K562 (cell line): ENCODE measurements at regions not wholly inside any gene's neighbourhood (a gene's known extent, or its start where the extent isn't known, plus 50 kb on each side); places are given as distances from the start of the nearest gene placed in this dataset.

Experiments
- ATAC-seq: fragments of 200-7000 bp; cut with Tn5 transposase; 3 replicates; pipeline ENCODE4 v1.9.1; 2020; ENCODE audit warnings: moderate library complexity
- BruUV-seq: library from RNA; stranded (reverse); fragments of 400-500 nt; replicated peaks from 2 replicates; lab custom pipeline; 2021; lab: Mats Ljungman, UMichigan
- CTCF ChIA-PET: fragments of 300-600 bp; formaldehyde crosslinking; extraction: SDS; loops from one replicate; lab custom pipeline; 2021; ENCODE audit warnings: low intra/inter-chr PET ratio; lab: Yijun Ruan, JAX
- POLR2A ChIA-PET: fragments of 300-600, 350-650 bp; sonication (Branson Sonifier 250); formaldehyde crosslinking; extraction: SDS; loops from one replicate; lab custom pipeline; 2021; ENCODE audit warnings: antibody characterized with exemption, inconsistent platforms; lab: Yijun Ruan, JAX
- DNase-seq, 4 experiments: peaks; one replicate each; pipeline versions ENCODE4 v3.0.0 to v3.0.0-alpha.2; 2011 to 2018; ENCODE audit warnings: low spot score in 3 of 4, mixed read lengths in 3 of 4; ENCODE audit errors: extremely low read depth in 1 of 4
- FAIRE-seq: peaks from 2 replicates; lab custom pipeline; 2011; peaks lifted over from hg19 to GRCh38; lab: Jason Lieb, UNC
- H2AFZ ChIP-seq: 2 replicates; pipeline ENCODE4 v1.6.0; 2011; ENCODE audit warnings: low read depth, low read length, control low read depth, inconsistent platforms
- H3K27ac ChIP-seq: fragments of 200-600 bp; 3 replicates; pipeline ENCODE4 v1.8.0; 2011; ENCODE audit warnings: low read depth, mild to moderate bottlenecking, control low read depth, inconsistent platforms, low read length, moderate library complexity, mixed read lengths; ENCODE audit errors: extremely low read depth
- H3K27me3 ChIP-seq, 2 experiments: fragments of 300-600 bp in 1 of 2; 2 replicates in 1 of 2; 3 replicates in 1 of 2; pipeline versions ENCODE4 v1.6.0 to v1.8.0; 2011; ENCODE audit warnings: inconsistent platforms in 2 of 2, low read length in 2 of 2, mild to moderate bottlenecking in 1 of 2, mixed read lengths in 1 of 2, moderate library complexity in 1 of 2; ENCODE audit not compliant: control insufficient read depth in 2 of 2, insufficient read depth in 2 of 2
- H3K36me3 ChIP-seq: fragments of 300-600 bp; 3 replicates; pipeline ENCODE4 v1.8.0; 2011; ENCODE audit warnings: mild to moderate bottlenecking, low read length, inconsistent platforms; ENCODE audit not compliant: control insufficient read depth, insufficient read depth
- H3K4me1 ChIP-seq, 2 experiments: fragments of 200-600 bp in 1 of 2; replicated peaks in 1 of 2; 2 replicates in 1 of 2; 3 replicates in 1 of 2; pipeline versions ENCODE4 v1.5.1 to v1.8.0; 2011; ENCODE audit warnings: inconsistent platforms in 2 of 2, low read length in 2 of 2, mild to moderate bottlenecking in 1 of 2, mixed read lengths in 1 of 2, moderate library complexity in 1 of 2; ENCODE audit not compliant: control insufficient read depth in 2 of 2, insufficient read depth in 2 of 2
- H3K4me2 ChIP-seq: 2 replicates; pipeline ENCODE4 v1.6.1; 2011; ENCODE audit warnings: low read length, control low read depth, inconsistent platforms, mixed read lengths; ENCODE audit not compliant: insufficient read depth
- H3K4me3 ChIP-seq: fragments of 200-600 bp; sonication (generic), shearing (Covaris generic); 2 replicates; pipeline ENCODE4 v1.5.1; 2016; ENCODE audit warnings: control low read depth, inconsistent platforms
- H3K79me2 ChIP-seq: fragments of 200-600 bp; 3 replicates; pipeline ENCODE4 v1.8.0; 2011; ENCODE audit warnings: low read length, inconsistent platforms; ENCODE audit not compliant: control insufficient read depth, insufficient read depth
- H3K9ac ChIP-seq, 2 experiments: 2 replicates each; pipeline versions ENCODE4 v1.6.0 to v1.6.1; 2011; ENCODE audit warnings: low read depth in 2 of 2, low read length in 2 of 2, control low read depth in 1 of 2, inconsistent platforms in 1 of 2, mild to moderate bottlenecking in 1 of 2, mixed read lengths in 1 of 2; ENCODE audit not compliant: insufficient read depth in 1 of 2
- H3K9me1 ChIP-seq: one replicate; pipeline ENCODE4 v1.6.0; 2011; ENCODE audit warnings: inconsistent platforms, mild to moderate bottlenecking, low read length, moderate library complexity; ENCODE audit not compliant: control insufficient read depth, insufficient read depth
- H3K9me3 ChIP-seq: replicated peaks from 2 replicates; pipeline ENCODE4 v1.5.1; 2011; ENCODE audit warnings: low read depth, low read length, inconsistent platforms; ENCODE audit not compliant: control insufficient read depth, insufficient read depth
- H4K20me1 ChIP-seq: replicated peaks from 2 replicates; pipeline ENCODE4 v1.6.1; 2011; ENCODE audit warnings: low read length, inconsistent platforms, mixed read lengths; ENCODE audit not compliant: control insufficient read depth, insufficient read depth
- ARHGAP35 ChIP-seq: fragments of 450-650 bp; IDR thresholded peaks from 2 replicates; pipeline ENCODE4 v1.6.1; 2018; ENCODE audit not compliant: partially characterized antibody
- CCNT2 ChIP-seq: IDR thresholded peaks from 2 replicates; pipeline ENCODE4 v1.6.1; 2011; ENCODE audit warnings: borderline replicate concordance, low read depth, mild to moderate bottlenecking, moderate library complexity, mixed read lengths, low read length; ENCODE audit not compliant: insufficient read length; ENCODE audit errors: extremely low read depth
- CHD4 ChIP-seq: fragments of 200-600 bp; sonication (generic); IDR thresholded peaks from 3 replicates; pipeline ENCODE4 v1.6.1; 2012; ENCODE audit warnings: low read depth, mild to moderate bottlenecking, mixed read lengths, low read length, inconsistent platforms; ENCODE audit not compliant: insufficient read depth, insufficient replicate concordance, poor library complexity, severe bottlenecking
- EGR1 ChIP-seq: fragments of 450-650 bp; conservative IDR thresholded peaks from 2 replicates; pipeline ENCODE4 v1.6.1; 2017; ENCODE audit warnings: mild to moderate bottlenecking
- ESRRB ChIP-seq: fragments of 250-450 bp; sonication (Bioruptor Pico); IDR thresholded peaks from 2 replicates; pipeline ENCODE4 v1.5.0; 2020; ENCODE audit warnings: mild to moderate bottlenecking, moderate library complexity, borderline replicate concordance
- MXD1 ChIP-seq: fragments of 250-450 bp; sonication (Bioruptor Pico); IDR thresholded peaks from 2 replicates; pipeline ENCODE4 v1.8.0; 2021; ENCODE audit warnings: borderline replicate concordance, mild to moderate bottlenecking, moderate library complexity; ENCODE audit not compliant: poor library complexity, severe bottlenecking
- OTX1 ChIP-seq: fragments of 450-650 bp; formaldehyde crosslinking; IDR thresholded peaks from 2 replicates; pipeline ENCODE4 v1.4.0; 2022; ENCODE audit warnings: mild to moderate bottlenecking
- PHF20 ChIP-seq: fragments of 450-650 bp; IDR thresholded peaks from 2 replicates; pipeline ENCODE4 v1.6.1; 2018; ENCODE audit not compliant: partially characterized antibody
- THRA ChIP-seq: fragments of 450-650 bp; IDR thresholded peaks from 2 replicates; pipeline ENCODE4 v1.6.1; 2017; ENCODE audit warnings: mild to moderate bottlenecking, moderate library complexity
- ZNF143 ChIP-seq: sonication (generic); formaldehyde crosslinking; IDR thresholded peaks from 2 replicates; pipeline ENCODE4 v1.9.0; 2022; ENCODE audit warnings: mild to moderate bottlenecking, missing genetic modification reagents
- ZNF146 ChIP-seq: IDR thresholded peaks from one replicate; pipeline ENCODE4 v1.6.1; 2018; ENCODE audit warnings: missing compliant biosample characterization; ENCODE audit not compliant: unreplicated experiment
- ZNF551 ChIP-seq: fragments of 250-450 bp; sonication (Bioruptor Pico); IDR thresholded peaks from 2 replicates; pipeline ENCODE4 v1.5.0; 2021; ENCODE audit warnings: mild to moderate bottlenecking, moderate library complexity
- ZNF668 ChIP-seq: fragments of 250-450 bp; sonication (Bioruptor Pico); IDR thresholded peaks from 2 replicates; pipeline ENCODE4 v1.8.0; 2022; ENCODE audit warnings: mild to moderate bottlenecking, inconsistent platforms
- WGBS: fragments of 100-300 bp; shearing (Covaris generic); methylation state at CpG from one replicate; pipeline ENCODE4 v1.1.6; 2016; ENCODE audit warnings: low coverage, mixed read lengths; ENCODE audit not compliant: insufficient coverage; ENCODE audit errors: missing lambda C conversion rate; 5-methylcytosine and 5-hydroxymethylcytosine counted together
- in situ Hi-C: fragments of 300-500 bp; cut with MboI; formaldehyde crosslinking; loops from 4 replicates; pipeline ENCODE4 v1.15.0; 2018; ENCODE audit warnings: inconsistent platforms, mixed read lengths
- intact Hi-C: fragments of 100-400 bp; cut with micrococcal nuclease; formaldehyde crosslinking; loops from 2 replicates; pipeline ENCODE4 v1.14.2; 2022

GRCh38 chr6:49348561-49348960 is 114.5 kb downstream of the MMUT start:
- no peaks in the 10 kb centered on the region for H3K79me2 ChIP-seq
- no TSS peak for BruUV-seq

More at GRCh38 chr6:49348561-49348960, 114.5 kb downstream of the MMUT start:
- H3K9me1 ChIP-seq = no peaks in the 10 kb centered on the region
- no peak overlapping the region for H3K27ac ChIP-seq
- intact Hi-C loops = no loop called here
- H3K9ac ChIP-seq = no peak overlapping the region
- POLR2A ChIA-PET = no interaction called here
- no peaks in the 10 kb centered on the region; the same call in 1 of the 2 replicates for H3K9me3 ChIP-seq
- TF ChIP-seq ZNF551 (CRISPR knock-in tag) (no peak), THRA (no peak), EGR1 (no peak), ZNF668 (CRISPR knock-in tag) (no peak), OTX1 (no peak), ESRRB (CRISPR knock-in tag) (no peak), ARHGAP35 (no peak), MXD1 (no peak), CCNT2 (no peak), ZNF143 (CRISPR knock-in tag) (no peak), CHD4 (no peak), ZNF146 (CRISPR knock-in tag) (no peak), PHF20 (no peak)
- ATAC-seq (no peak), DNase-seq (no peak), FAIRE-seq (no peak)
- no peaks in the 10 kb centered on the region for H3K36me3 ChIP-seq
- in situ Hi-C loops = no loop called here
- WGBS = 1% methylated on average over 7 of the region's 7 CpGs
- H3K27me3 ChIP-seq = no peaks in the 10 kb centered on the region
- no peak overlapping the region for H3K4me3 ChIP-seq
- no peak overlapping the region for H3K4me2 ChIP-seq
- H4K20me1 ChIP-seq = no peaks in the 10 kb centered on the region
- CTCF ChIA-PET = no interaction called here
- H3K4me1 ChIP-seq = no peaks in the 10 kb centered on the region
- H2AFZ ChIP-seq = no peak overlapping the region
